Ascending aorta (tissue), 2 donors: ENCODE measurements at regions not wholly inside any gene's neighbourhood (a gene's known extent, or its start where the extent isn't known, plus 50 kb on each side); places are given as distances from the start of the nearest gene placed in this dataset.
"Not testable (repeated sequence)": the region's sequence is repeated elsewhere in the genome, so short reads cannot be mapped to it uniquely, and the experiment has no call there.

ENCODE experiments used
- DNase-seq, 2 donors: peaks; one replicate each; pipeline ENCODE4 v3.0.0-alpha.2; 2019; ENCODE audit warnings: low spot score in 2 of 2
- H3K27ac ChIP-seq, 2 donors: fragments of 200-600 bp; sonication (generic); one replicate each; pipeline ENCODE4 v1.5.1; 2016 to 2017; ENCODE audit warnings: mild to moderate bottlenecking in 1 of 2
- H3K27me3 ChIP-seq: fragments of 200-600 bp; sonication (generic); one replicate; pipeline ENCODE4 v1.5.1; 2017
- H3K36me3 ChIP-seq, 2 donors: fragments of 200-600 bp; sonication (generic); one replicate each; pipeline ENCODE4 v1.5.1; 2016
- H3K4me1 ChIP-seq, 2 donors: fragments of 200-600 bp; sonication (generic); one replicate each; pipeline ENCODE4 v1.5.1; 2016 to 2017; ENCODE audit warnings: mild to moderate bottlenecking in 1 of 2
- H3K4me3 ChIP-seq, 2 donors: fragments of 200-600 bp; sonication (generic); one replicate each; pipeline ENCODE4 v1.5.1; 2016 to 2017; ENCODE audit warnings: mild to moderate bottlenecking in 1 of 2
- H3K9me3 ChIP-seq, 2 donors: fragments of 200-600 bp; sonication (generic); one replicate each; pipeline ENCODE4 v1.5.1; 2016
- CTCF ChIP-seq, 3 experiments: fragments of 200-600 bp in 2 of 3; fragments of 450-650 bp in 1 of 3; sonication (generic) in 2 of 3; IDR thresholded peaks; one replicate each; pipeline ENCODE4 v1.5.1; 2016 to 2019; ENCODE audit warnings: antibody characterized with exemption in 3 of 3, mild to moderate bottlenecking in 1 of 3, moderate library complexity in 1 of 3
- intact Hi-C: fragments of 100-400 bp; cut with DNase I; formaldehyde crosslinking; loops from one replicate; pipeline ENCODE4 v1.15.1; 2023

GRCh38 chr1:25117233-25117823 is 115.0 kb downstream of the SYF2 start:
- H3K27ac ChIP-seq: no peak overlapping the region
- no peak for TF ChIP-seq CTCF (IDR thresholded peaks at IDR 0.05)
- intact Hi-C loops: no loop called here
- no peaks in the 10 kb centered on the region for H3K4me1 ChIP-seq
- H3K4me3 ChIP-seq: no peak overlapping the region
- peaks cover 0 to 8% of the 10 kb centered on the region in 2 donors for H3K9me3 ChIP-seq
- H3K27me3 ChIP-seq: no peaks in the 10 kb centered on the region
- DNase-seq: no peak
- H3K36me3 ChIP-seq: no peaks in the 10 kb centered on the region

DNA sequence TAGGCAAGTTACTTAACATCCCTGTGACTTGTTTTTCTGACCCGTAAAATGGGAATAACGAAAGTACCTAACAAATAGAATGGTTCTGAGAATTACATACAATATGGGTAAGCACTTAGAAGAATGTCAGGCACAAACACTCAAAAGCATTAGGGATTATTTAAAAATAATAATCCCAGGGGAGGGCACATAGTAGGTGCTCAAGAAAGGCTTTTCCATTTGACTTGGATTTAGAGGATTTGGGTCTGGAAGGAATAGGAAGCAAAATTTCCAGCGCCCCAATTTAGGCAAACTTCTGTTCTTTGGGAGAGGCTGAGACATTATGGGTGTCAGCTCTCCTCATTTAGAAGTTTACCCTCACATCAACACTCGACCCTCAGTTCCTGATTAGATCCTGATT is 115.5 kb downstream of the SYF2 start:
- no peaks in the 10 kb centered on the region for H3K36me3 ChIP-seq
- H3K4me3 ChIP-seq: no peak overlapping the region
- H3K9me3 ChIP-seq: peaks cover 0 to 8% of the 10 kb centered on the region in 2 donors
- DNase-seq: no peak
- H3K4me1 ChIP-seq: no peaks in the 10 kb centered on the region
- TF ChIP-seq CTCF (IDR thresholded peaks at IDR 0.05): no peak
- no peak overlapping the region for H3K27ac ChIP-seq
- H3K27me3 ChIP-seq: no peaks in the 10 kb centered on the region
- intact Hi-C loops: no loop called here

GRCh38 chr1:25116117-25116516 is 116.2 kb downstream of the SYF2 start:
- H3K4me1 ChIP-seq, H3K4me3 ChIP-seq, H3K27ac ChIP-seq, DNase-seq, H3K9me3 ChIP-seq, intact Hi-C loops, H3K27me3 ChIP-seq, H3K36me3 ChIP-seq: not testable (repeated sequence)

DNA sequence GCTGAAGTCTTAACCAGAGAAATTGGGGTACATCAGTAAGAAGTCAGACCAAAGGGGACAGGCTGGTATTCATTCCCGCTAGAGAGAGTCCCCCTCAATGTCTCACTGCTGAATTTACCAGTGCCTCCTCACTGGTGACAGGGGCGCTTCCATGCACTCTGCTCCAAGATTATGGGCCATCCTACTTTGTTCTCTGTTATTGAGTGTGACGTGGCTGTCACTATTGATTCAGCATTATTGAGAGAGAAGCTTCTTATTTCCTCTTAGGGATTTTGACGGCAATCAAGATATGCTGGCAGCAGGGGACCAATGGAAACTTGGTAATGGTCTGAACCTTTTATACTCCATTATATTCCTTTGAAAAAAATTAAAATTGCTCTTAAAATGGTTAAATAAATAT is 118.6 kb downstream of the SYF2 start:
- intact Hi-C loops: no loop called here
- no peak for TF ChIP-seq CTCF (IDR thresholded peaks at IDR 0.05)
- no peaks in the 10 kb centered on the region for H3K27me3 ChIP-seq
- no peak overlapping the region for H3K27ac ChIP-seq
- no peaks in the 10 kb centered on the region for H3K4me1 ChIP-seq
- DNase-seq: no peak
- H3K4me3 ChIP-seq: no peak overlapping the region
- H3K9me3 ChIP-seq: peaks cover 0 to 12% of the 10 kb centered on the region in 2 donors
- H3K36me3 ChIP-seq: no peaks in the 10 kb centered on the region

GRCh38 chr1:25113086-25113485 is 119.2 kb downstream of the SYF2 start:
- Histone ChIP-seq H3K9me3 (peaks cover 0 to 12% of the 10 kb centered on the region in 2 donors), H3K27me3 (no peaks in the 10 kb centered on the region), H3K36me3 (no peaks in the 10 kb centered on the region), H3K4me3 (no peak overlapping the region), H3K4me1 (no peaks in the 10 kb centered on the region), H3K27ac (no peak overlapping the region)
- intact Hi-C loops: no loop called here
- TF ChIP-seq CTCF (IDR thresholded peaks at IDR 0.05): no peak
- DNase-seq: no peak

GRCh38 chr1:25112400-25112799 is 119.9 kb downstream of the SYF2 start:
- intact Hi-C loops: no loop called here
- TF ChIP-seq CTCF (IDR thresholded peaks at IDR 0.05): no peak
- no peak for DNase-seq

More at GRCh38 chr1:25112400-25112799, 119.9 kb downstream of the SYF2 start:
- H3K4me1 ChIP-seq: no peaks in the 10 kb centered on the region
- H3K36me3 ChIP-seq: no peaks in the 10 kb centered on the region
- no peaks in the 10 kb centered on the region for H3K27me3 ChIP-seq
- H3K9me3 ChIP-seq: peaks cover 0 to 12% of the 10 kb centered on the region in 2 donors
- H3K27ac ChIP-seq: no peak overlapping the region
- H3K4me3 ChIP-seq: no peak overlapping the region
